ENCODE measurements at regions not wholly inside any gene's neighbourhood (a gene's known extent, or its start where the extent isn't known, plus 50 kb on each side); places are given as distances from the start of the nearest gene placed in this dataset.

- no peak for TF ChIP-seq CTCF (IDR thresholded peaks at IDR 0.05)
- TF ChIP-seq POLR2A (IDR thresholded peaks at IDR 0.05), result no peak
Measured at GRCh38 chr1:215477632-215478031, 89.5 kb upstream of the KCTD3 start.
